Epithelial cell of prostate (primary cell): ENCODE measurements at regions not wholly inside any gene's neighbourhood (a gene's known extent, or its start where the extent isn't known, plus 50 kb on each side); places are given as distances from the start of the nearest gene placed in this dataset.
"Not testable (repeated sequence)": the region's sequence is repeated elsewhere in the genome, so short reads cannot be mapped to it uniquely, and the experiment has no call there.

Source experiments
- DNase-seq: peaks from one replicate; pipeline ENCODE4 v3.0.0-alpha.2; 2011; ENCODE audit warnings: low read depth, low spot score
- H3K27ac ChIP-seq: fragments of 450-650 bp; 2 replicates; pipeline ENCODE4 v1.5.1; 2017; ENCODE audit warnings: mild to moderate bottlenecking

DNA sequence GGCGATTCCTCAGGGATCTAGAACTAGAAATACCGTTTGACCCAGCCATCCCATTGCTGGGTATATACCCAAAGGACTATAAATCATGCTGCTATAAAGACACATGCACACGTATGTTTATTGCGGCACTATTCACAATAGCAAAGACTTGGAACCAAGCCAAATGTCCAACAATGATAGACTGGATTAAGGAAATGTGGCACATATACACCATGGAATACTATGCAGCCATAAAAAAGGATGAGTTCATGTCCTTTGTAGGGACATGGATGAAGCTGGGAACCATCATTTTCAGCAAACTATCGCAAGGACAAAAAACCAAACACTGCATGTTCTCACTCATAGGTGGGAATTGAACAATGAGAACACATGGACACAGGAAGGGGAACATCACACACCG is 311.1 kb downstream of the PTGER3 start:
- not testable (repeated sequence) for DNase-seq, H3K27ac ChIP-seq

DNA sequence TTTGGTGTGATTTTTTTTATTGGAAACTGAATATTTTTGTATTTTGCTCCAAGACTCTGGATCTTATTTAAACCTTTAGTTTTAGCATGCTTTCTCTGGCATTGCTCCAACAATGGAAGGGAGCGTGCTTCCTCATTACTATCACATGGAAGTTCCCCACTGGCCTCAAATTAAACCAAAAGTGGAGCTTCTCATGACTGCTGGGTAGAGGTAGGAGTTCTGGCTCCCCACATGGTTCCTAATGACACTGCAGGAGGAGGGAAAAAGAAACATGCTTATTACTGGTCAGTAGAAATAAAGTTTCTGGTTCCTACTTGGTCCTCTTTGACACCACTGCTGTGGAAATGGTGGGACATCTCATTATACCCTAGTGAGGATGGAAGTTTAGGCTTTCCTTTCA is 310.5 kb downstream of the PTGER3 start:
- no peak for DNase-seq

DNA sequence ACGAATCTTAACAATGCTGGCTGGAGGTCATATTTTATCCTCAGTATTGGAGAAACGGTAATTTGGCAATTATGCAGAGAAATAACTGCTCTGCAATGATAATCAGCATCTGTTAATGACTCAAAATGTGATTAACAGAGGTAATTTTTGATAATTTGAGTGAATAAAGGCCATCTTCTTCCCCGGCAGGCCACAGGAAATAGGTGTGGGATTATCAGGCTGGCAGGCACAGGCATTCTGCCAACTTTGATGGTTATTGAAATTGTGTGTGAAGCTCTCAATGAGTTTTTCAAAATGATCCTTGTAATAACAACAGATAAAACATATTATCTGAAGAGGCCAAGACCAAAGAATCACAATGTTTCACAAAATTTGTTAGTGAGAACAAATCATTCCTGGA is 309.0 kb downstream of the PTGER3 start:
- H3K27ac ChIP-seq = no peak overlapping the region
- no peak for DNase-seq

More for the DNA sequence above, 310.5 kb downstream of the PTGER3 start:
- no peak overlapping the region for H3K27ac ChIP-seq

DNA sequence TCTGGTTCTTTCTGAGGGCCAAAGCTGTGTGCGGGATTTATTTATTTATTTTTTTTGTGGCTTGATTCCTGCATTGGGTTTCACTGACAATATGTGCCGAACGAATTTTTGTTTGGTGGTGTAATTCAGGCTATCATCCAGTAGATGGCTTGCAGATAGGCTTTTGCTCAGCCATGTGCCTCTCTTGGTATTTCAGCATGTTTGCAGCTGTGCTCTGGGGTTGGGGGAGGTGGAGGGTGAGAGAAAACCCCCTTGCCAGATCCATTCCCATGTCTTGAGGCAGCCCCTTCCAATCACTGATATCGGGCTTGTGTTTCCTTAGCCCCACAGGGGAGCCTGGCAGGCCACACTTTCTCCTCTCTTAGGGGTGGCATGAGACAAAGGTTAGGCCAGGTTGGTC is 302.4 kb downstream of the PTGER3 start:
- no peak overlapping the region for H3K27ac ChIP-seq
- DNase-seq = no peak

DNA sequence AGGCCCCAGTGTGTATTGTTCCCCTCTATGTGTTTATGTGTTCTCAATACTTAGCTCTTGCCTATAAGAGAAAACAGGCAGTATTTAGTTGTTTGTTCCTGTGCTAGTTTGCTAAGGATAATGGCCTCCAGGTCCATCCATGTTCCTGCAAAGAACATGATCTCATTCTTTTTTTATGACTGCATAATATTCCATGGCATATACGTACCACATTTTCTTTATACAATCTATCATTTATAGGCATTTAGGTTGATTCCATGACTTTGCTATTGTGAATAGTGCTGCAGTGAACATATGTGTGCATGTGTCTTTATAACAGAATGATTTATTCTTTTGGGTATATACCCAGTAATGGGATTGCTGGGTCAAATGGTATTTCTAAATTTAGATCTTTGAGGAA is 301.6 kb downstream of the PTGER3 start:
- H3K27ac ChIP-seq, DNase-seq: not testable (repeated sequence)

DNA sequence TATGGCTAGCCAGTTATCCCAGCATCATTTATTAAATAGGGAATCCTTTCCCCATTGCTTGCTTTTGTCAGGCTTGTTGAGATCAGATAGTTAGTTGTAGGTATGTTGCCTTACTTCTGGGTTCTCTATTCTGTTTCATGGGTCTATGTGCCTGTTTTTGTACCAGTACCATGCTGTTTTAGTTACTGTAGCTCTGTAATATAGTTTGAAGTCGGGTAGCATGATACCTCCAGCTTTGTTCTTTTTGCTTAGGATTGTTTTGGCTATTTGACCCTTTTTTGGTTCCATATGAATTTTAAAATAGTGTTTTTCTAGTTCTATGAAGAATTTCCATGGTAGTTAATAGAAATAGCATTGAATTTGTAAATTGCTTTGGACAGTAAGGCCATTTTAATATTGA is 300.5 kb downstream of the PTGER3 start:
- not testable (repeated sequence) for DNase-seq, H3K27ac ChIP-seq

DNA sequence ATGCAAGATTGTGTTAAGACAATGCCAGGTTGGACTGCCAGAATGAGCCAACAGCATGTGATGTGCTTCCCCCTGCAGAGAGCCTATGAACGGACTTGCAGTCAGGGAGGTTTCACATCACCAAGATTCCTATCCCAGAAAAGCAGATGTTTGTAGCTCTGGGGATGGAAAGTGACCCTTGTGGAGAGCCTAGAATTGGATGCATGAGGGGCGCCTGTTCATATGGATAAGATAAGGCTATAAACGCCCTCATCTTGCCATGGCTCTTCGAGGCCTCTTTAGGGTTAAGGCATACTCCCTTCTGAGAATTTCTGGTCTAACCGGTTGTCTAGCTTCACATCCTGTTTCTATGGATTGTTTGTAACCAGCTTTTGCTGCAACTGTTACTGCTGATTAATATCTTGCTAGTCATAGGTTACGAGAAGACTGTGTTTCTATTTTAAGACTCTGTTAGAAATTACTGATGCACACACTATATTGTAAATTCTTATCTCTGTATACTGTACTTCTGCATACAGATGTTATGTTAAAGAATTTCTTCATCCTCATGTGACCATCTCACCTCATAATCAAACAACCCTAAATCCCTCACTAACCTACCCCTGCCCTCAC is 295.8 kb downstream of the PTGER3 start:
- DNase-seq, H3K27ac ChIP-seq: not testable (repeated sequence)

DNA sequence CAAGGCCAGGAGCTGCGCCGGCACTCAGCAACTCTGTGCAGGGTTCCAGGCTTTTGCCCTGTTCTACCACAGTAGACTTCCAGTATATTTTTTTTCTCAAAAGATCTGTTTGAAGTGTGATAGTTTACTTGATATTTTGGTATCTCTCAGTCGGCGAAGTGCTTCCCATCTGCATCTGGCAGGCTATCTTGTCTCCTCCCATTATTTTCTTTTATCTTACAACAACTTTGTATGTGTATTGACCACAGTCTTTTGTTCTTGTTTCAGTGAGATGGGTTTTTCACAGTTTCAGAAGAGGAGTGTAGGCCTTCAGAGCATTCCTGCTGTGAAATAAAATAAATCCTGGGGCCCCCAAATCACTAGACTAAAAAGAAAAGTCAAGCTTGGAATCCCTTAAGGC is 292.9 kb downstream of the PTGER3 start:
- no peak for DNase-seq
- no peak overlapping the region for H3K27ac ChIP-seq

DNA sequence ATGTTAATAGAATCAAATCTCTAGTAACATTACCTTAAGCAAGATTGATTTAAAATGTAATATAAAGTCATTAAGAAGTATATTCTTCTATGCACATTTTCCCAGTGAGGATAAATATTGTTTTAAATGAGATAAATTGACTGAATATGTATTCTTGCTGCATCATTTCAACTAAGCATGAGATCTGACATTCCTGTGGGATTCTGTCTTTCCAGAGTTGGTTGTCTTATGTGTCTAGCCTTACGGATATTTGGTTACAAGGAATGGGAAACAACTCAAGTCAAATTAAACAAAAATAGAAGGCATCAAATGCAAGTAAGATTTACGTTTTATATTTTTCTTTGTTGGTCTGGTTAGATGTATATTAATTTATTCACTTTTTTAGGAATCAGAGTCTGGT is 287.5 kb downstream of the PTGER3 start:
- H3K27ac ChIP-seq = no peak overlapping the region
- no peak for DNase-seq

DNA sequence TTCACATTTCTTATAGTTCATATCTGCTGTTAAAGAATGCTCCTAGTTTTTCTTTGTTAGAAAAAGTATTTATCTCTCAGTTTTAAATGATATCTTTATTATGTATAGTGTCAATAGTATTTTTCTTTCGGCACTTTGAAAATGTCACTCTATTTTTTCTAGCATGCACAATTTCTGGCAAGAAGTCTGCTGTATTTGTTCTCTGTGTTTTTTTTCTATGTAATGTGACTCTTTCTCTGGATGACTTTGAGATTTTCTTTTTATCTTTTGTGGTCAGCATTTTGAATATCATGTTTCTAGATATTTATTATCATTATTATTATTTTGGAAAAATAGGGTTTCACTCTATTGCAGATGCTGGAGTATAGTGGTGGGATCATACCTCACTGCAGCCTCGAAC is 285.2 kb downstream of the PTGER3 start:
- no peak for DNase-seq
- H3K27ac ChIP-seq = no peak overlapping the region

DNA sequence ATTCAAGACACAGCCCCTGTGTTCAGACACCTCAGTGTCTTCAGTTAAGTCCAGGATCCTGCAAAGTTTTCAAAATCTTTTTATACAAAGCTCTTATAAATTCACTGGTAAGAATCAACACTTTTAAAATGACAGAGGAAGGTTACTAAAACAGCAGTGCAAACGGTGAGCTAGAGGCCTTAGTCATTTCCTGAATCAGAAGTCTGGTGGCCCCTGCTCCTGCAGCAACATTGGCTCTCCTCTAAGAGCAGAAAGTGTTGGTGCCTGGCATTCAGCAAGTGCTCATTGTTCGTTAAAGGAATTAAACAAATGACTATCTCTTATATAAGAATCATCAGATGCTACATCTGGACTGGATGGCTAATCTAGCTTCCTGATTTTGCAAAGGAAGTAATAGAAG is 282.9 kb downstream of the PTGER3 start:
- DNase-seq = no peak
- no peak overlapping the region for H3K27ac ChIP-seq

DNA sequence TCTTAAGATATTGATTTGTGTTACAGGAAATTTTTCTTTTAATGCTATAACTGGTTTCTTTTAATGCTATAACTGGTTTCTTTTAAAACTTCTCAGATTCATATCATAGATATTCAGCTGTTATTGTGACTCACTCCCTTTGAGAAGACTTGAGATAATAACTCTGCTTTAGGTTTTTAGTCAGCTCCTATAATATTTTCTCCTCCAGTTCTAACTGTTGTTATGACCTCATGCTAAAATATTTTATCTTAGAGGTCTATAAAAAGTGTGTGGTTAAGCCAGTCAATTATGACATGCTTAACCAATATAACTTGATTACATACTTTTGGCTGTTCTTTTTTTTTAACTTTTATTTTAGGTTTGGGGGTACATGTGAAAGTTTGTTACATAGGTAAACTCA is 280.2 kb downstream of the PTGER3 start:
- no peak for DNase-seq
- no peak overlapping the region for H3K27ac ChIP-seq

DNA sequence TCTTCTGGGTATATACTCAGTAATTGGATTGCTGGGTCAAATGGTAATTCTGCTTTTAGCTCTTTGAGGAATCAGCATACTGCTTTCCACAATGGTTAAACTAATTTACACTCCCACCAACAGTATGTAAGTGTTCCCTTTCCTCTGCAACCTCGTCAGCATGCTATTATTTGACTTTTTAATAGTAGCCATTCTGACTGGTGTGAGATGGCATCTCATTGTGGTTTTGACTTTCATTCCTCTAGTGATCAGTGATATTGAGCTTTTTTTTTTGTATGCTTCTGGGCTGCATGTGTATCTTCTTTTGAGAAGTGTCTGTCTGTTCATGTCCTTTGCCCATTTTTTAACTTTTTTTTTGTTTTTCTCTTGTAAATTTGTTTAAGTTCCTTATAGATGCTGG is 279.4 kb downstream of the PTGER3 start:
- no peak overlapping the region for H3K27ac ChIP-seq
- DNase-seq = no peak

DNA sequence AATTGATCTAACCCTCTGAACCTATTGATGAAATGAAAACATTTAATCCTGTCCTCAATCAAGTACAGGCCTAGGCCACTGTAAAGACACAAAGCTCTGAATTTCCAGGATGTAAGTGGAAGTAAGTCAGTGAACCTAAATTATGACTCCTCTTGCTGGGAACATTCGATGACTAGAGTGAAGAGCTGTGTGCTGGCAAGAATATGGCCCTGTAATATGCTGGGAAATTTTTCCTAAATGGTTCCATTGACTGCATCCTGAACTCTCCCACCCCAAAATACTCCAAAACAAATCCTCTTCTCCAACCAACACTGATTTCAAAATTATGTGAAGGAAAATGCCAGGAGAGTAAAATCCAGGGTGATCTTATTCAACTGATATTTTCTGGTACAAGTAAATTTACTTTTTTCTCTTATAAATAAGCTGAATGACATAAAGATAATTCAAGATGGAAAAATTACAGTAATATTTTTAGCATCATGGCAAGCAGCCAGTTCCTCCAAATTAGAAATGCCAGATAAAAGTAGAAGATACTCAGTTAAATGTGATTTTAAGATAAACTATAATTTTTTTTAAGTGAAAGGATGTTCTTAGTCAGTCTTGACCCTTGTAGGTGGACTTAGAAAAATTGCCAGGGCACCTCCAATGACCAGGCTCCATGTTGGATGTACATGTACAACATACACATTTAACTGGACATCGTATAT is 269.4 kb downstream of the PTGER3 start:
- DNase-seq = no peak
- H3K27ac ChIP-seq = no peak overlapping the region

DNA sequence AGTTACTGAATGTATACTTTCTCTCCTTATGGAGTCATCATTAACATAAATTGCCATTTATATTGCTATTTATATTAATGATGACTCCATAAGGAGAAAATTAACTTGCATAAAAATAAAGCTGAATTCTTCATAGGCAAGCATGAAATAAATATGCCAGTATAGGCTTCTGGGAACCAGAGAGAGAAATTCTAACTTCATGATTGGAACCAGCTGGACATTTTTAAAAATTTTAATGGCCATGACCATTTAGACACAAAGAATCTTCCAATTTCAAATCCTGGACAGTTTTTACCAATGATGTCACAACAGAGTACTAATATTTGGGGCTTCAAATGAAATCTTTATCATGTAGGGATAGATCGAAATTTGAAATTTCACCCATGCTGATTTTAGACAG is 268.7 kb downstream of the PTGER3 start:
- H3K27ac ChIP-seq = no peak overlapping the region
- no peak for DNase-seq

DNA sequence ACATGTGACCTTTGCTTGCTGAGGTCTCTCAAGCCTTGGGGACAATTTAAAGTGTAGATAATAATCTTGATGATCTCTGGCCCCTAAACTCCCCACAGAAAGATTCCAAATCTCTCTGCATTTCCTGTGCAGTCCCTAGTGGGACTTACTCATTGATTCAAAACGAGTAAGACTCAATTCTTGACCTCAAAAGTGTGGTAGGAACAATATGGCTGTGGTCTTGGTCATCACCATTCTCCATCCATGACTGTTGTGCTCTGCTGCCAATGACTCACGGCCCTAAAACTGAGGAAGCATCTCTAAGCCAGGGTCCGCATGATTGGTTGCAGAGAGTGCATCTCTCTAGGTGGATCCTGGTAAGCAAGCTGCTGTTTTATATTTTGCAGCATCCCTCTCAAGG is 268.0 kb downstream of the PTGER3 start:
- no peak for DNase-seq
- H3K27ac ChIP-seq = no peak overlapping the region

DNA sequence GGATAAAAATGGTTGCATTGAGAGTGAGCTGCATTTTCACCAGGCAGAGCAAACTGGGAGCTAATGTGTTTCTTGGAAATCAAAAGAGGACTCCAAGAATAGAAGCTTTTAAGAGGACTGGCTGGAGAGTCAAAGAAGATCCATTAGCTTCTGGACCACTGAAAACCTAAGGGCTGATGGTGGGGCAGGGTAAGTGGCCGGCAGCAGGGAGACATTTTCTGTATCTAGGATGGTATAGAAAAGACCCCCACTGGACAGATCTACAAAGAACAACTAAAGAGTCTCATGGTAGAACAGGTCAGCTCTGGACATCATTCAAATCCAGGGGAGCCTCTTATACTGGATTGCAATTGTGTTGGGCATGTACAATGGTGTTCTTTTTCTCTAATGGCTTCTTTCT is 262.3 kb downstream of the PTGER3 start:
- no peak for DNase-seq

DNA sequence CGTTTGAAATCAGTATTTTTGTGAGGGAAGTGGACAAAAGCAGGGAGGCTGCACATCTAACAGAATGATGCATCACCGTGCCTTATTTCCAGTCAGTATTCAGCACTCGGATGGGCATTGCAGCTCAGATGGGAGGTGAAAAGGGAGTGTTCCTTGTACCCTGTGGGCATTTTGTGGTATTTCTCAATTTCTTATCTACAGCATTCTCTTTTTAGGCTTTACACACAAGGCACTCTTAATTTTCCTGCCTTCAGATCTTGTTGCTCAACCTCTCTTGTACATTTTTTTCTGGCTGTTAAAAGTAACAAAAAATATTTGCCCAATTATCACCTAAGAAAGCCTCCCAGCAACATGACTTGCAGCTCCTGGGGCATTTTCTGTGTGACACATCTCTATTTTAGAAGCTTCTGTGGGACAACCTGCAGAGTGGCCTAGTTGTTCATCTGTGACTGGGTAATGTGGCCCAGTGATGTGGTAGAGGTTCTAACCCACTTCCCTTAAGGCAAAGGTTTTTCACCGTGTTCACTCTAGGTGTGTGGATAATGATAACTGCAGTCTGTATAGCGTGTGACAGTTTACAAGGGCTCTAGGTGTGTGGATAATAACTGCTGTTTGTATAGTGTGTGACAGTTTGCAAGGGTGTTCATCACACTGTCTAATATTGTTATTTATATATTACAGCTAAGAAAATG is 257.2 kb downstream of the PTGER3 start:
- no peak for DNase-seq
- no peak overlapping the region for H3K27ac ChIP-seq

More for the DNA sequence above, 262.3 kb downstream of the PTGER3 start:
- H3K27ac ChIP-seq = no peak overlapping the region

DNA sequence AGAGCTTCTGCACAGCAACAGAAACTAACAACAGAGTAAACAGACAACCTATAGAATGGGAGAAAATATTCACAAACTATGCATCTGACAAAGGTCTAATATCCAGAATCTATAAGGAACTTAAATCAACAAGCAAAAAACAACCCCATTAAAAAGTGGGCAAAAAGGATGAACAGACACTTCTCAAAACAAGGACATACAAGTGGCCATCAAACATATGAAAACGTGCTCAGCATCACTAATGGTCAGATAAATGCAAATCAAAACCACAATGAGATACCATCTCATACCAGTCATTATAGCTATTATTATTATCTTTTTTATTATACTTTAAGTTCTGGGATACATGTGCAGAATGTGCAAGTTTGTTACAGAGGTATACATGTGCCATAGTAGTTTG is 252.6 kb downstream of the PTGER3 start:
- DNase-seq, H3K27ac ChIP-seq: not testable (repeated sequence)

DNA sequence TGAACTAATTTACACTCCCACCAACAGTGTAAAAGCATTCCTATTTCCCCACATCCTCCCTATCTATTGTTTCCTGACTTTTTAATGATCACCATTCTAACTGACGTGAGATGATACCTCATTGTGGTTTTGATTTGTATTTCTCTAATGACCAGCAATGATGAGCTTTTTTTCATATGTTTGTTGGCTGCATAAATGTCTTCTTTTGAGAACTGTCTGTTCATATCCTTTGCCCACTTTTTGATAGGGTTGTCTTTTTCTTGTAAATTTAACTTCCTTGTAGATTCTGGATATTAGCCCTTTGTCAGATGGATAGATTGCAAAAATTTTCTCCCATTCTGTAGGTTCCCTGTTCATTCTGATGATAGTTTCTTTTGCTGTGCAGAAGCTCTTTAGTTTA is 251.3 kb downstream of the PTGER3 start:
- not testable (repeated sequence) for H3K27ac ChIP-seq, DNase-seq

DNA sequence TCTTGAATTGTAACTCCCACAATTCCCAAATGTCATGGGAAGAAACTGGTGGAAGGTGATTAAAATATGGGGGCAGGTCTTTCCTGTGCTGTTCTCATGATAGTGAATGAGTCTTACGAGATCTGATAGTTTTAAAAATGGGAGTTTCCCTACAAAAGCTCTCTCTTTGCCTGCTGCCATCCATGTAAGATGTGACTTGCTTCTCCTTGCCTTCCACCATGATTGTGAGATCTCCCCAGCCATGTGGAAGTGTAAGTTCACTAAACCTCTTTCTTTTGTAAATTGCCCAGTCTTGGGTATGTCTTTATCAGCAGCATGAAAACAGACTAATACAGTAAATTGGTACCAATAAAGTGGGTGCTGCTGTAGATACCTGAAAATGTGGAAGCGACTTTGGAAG is 245.0 kb downstream of the PTGER3 start:
- H3K27ac ChIP-seq, DNase-seq: not testable (repeated sequence)

DNA sequence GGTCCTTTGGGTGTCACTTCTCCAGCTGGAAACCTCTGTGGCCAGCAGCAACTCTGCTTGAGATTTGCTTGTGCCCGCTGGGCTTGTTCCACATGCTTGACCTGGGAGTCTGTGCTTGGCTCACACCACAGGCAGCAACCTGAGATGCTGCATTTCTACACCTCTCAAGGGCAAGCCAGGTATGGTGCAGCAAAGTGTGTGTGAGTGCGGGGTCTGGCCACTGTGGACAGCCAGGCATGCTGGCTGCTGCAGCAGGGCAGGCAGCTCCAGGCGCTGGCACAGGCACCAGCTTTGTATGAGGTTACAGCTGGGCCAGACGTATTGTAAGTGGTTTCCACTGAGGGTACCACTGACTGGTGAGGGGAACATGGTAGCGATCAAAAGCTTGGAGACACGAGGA is 242.0 kb downstream of the PTGER3 start:
- no peak for DNase-seq
- no peak overlapping the region for H3K27ac ChIP-seq
